GM13976 (cell line): ENCODE measurements at regions not wholly inside any gene's neighbourhood (a gene's known extent, or its start where the extent isn't known, plus 50 kb on each side); places are given as distances from the start of the nearest gene placed in this dataset.

Source experiments
- DNase-seq: peaks from one replicate; pipeline ENCODE4 v3.0.0; 2012; ENCODE audit warnings: low spot score
- in situ Hi-C: fragments of 300-500 bp; cut with MboI; formaldehyde crosslinking; loops from one replicate; pipeline ENCODE4 v1.12.0; 2022; ENCODE audit warnings: low sequenced_read_pairs, mixed read lengths, inconsistent platforms; ENCODE audit not compliant: unreplicated experiment
- TF ChIP-seq, protein P1 (sequence below): IDR thresholded peaks from 2 replicates; pipeline ENCODE4 v1.5.1; 2012; ENCODE audit warnings: borderline replicate concordance, mild to moderate bottlenecking; ENCODE audit not compliant: insufficient read depth; ENCODE audit errors: extremely low read depth, missing control alignments, control extremely low read depth

DNA sequence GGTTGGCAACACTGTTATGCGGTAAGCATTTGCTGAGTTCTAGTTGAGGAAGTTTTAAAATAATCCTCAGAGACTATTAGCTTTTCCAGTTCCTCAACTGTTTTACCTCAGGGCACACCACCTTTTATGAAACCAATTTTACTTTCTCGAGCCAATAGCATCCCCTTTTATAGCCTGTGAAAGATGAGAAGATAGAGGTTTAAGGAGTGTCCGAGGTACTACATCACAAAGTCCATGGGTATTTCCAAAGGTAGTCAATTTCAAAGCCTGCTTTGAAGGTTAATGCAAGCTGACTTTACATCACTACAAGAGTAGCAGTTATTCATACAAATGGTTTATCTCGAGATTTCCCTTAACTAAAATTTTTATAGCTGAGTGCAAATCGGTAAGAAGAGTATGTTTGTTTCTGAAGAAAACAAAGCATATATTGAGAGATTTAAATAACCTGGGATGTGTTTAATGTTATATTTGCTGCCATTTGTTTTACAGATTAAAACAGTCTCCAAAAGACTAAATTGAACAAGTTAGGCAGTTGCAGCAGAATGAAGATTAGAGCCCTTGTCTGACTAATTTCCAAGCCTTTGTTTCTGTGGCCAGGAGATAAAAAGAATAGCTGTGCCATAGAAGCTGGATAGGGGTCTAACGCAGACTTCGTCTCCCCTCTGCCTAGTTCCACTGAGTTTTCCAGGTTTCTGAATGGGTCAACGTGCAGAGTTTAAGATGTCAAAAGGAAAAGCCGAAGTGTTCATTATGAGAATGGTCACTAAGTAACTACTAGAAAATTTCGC, 74.7 kb upstream of the TRPC4 start:
- TF ChIP-seq, protein P1, sequence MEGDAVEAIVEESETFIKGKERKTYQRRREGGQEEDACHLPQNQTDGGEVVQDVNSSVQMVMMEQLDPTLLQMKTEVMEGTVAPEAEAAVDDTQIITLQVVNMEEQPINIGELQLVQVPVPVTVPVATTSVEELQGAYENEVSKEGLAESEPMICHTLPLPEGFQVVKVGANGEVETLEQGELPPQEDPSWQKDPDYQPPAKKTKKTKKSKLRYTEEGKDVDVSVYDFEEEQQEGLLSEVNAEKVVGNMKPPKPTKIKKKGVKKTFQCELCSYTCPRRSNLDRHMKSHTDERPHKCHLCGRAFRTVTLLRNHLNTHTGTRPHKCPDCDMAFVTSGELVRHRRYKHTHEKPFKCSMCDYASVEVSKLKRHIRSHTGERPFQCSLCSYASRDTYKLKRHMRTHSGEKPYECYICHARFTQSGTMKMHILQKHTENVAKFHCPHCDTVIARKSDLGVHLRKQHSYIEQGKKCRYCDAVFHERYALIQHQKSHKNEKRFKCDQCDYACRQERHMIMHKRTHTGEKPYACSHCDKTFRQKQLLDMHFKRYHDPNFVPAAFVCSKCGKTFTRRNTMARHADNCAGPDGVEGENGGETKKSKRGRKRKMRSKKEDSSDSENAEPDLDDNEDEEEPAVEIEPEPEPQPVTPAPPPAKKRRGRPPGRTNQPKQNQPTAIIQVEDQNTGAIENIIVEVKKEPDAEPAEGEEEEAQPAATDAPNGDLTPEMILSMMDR, result no peak
- in situ Hi-C loops, result no loop called here
- no peak for DNase-seq

DNA sequence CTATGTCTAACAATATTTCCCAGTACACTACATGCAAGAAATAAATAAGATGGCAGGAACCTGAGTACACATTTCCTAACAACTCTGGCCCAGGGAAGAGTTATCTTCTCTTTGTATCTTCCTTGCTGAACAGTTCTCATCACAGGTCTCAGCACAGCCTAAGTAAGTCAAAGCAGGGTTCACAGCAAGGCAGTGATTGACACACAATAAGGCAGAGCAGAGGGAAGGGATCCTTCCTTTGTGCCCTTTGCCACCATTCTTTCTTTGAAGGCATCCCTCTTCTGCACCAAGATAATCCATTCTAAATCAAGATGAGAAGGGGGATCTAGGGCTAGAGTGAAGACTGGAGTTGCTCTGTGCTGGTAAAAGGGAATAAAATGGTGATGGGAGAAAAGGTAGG, 73.4 kb upstream of the TRPC4 start:
- TF ChIP-seq, protein P1, result no peak
- in situ Hi-C loops, result no loop called here
- no peak for DNase-seq

DNA sequence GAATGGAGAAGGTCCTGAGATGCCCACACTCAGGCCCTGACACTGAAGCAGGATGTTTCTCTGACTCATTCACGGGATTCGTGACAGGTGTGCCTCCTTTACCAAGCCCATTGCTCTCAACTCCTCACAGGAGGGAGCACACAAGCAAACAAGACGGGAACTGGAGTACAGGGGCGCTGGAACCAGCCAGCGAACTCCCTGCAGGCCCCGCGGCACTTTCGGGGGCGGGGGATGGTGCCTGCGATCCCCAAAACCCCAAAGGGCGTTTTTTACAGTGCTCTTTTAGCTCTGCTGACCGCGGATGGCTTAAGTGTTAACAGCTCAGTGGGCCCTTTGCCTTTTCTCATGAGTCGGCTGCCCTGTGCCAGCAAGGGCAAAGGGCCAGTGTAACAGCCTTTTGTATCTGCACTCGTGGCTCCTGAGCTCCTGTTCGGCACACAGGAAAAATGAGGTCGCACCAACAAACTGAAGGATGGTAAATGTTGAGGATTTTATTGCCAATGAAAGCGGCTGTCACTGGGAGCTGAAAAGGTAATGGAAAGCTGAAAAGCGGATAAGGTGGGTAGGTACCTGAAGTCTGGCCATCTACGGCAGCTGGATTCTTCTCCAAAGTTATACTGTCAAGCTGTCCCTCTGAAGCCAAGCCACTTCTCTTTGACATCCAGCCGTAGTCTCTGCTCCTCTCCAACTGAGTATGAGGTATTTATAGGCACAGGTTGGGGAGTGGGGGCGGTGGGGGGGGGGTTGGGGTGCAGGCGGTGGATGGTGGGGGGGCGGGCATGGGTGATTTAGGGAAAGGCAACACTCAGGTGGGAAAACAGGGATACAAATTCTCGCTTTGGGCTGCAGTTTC, 65.0 kb upstream of the TRPC4 start:
- TF ChIP-seq, protein P1, result no peak
- no peak for DNase-seq
- in situ Hi-C loops, result no loop called here

DNA sequence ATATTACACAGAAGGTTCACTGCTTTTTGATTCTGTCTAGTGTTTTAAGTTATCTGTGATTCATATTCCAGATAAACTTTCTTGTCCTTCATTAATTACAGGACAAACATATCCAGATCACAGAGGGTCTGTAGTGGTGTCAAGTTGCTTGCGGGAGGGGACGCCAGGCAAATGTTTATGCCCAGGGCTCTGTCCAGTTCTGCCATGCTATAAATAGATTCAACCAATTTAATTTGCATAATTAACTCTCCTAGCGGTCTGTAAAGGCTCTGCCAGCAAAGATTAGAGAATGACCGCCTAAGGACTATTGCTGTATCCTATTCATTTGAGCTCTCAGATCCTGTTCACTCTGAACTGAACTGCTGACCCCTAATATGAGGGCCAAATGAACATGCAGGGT, 59.7 kb upstream of the TRPC4 start:
- DNase-seq, result no peak
- in situ Hi-C loops, result no loop called here
- TF ChIP-seq, protein P1, result no peak

DNA sequence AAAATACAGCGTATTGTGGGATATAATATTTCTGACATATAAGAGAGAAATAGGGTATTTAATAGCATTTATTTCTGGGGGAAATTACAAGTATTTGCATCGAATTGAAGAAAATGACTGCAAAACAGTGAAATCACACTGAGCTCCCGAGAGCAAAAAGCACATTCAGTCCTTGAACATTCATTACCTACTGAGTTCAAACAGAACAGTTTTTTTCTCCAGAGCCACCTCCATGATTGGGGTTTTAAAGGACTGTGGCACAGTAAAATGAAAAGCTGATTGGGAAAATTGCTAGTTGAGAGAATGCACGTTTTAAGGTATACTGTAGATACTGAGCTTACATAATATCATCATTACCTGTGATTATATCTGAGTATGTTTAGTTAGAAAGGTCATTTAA, 58.0 kb upstream of the TRPC4 start:
- in situ Hi-C loops, result no loop called here
- DNase-seq, result no peak
- TF ChIP-seq, protein P1, result no peak

DNA sequence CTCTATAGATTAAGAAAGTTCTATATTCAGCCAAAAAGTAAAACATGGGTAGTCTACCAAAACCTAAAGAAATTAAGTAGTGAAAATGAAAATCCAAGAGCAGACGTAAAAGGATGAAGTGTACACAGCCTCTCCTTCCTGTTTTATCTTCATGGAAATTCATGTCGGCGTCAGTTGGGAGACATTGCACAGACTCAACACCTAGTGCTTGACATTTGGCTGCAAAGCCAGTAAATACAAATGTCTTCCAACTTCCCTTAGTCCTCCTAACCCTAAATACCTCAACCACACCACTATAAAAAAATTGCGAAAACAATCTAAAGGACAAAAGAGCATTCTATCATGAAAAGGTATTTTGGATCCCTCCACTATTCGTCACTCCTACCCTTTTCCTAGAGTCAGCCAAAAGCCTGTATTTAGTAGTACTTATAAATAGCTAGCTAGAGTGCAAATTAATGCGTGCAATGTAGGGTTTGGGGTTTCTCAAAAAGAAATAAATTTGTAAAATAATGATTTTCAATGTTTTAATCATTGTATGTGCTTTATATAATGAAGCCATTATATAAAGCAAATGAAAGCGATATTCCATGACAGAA, 56.4 kb upstream of the TRPC4 start:
- DNase-seq, result no peak
- TF ChIP-seq, protein P1, result no peak
- in situ Hi-C loops, result no loop called here
